Ishikawa (cell line): ENCODE measurements at regions not wholly inside any gene's neighbourhood (a gene's known extent, or its start where the extent isn't known, plus 50 kb on each side); places are given as distances from the start of the nearest gene placed in this dataset.

Experiments
- CEBPB ChIP-seq: IDR thresholded peaks from 2 replicates; pipeline ENCODE4 v1.6.1; 2012
- CREB1 ChIP-seq: IDR thresholded peaks from 2 replicates; pipeline ENCODE4 v1.6.1; 2012; ENCODE audit warnings: low read depth
- EGR1 ChIP-seq: IDR thresholded peaks from 2 replicates; pipeline ENCODE4 v1.6.1; 2012
- EP300 ChIP-seq: IDR thresholded peaks from 2 replicates; pipeline ENCODE4 v1.6.1; 2012; ENCODE audit warnings: borderline replicate concordance
- FOXM1 ChIP-seq: IDR thresholded peaks from 2 replicates; pipeline ENCODE4 v1.6.1; 2012; ENCODE audit warnings: low read depth, borderline replicate concordance
- NFIC ChIP-seq: IDR thresholded peaks from 2 replicates; pipeline ENCODE4 v1.6.1; 2012
- RAD21 ChIP-seq: IDR thresholded peaks from 2 replicates; pipeline ENCODE4 v1.6.1; 2012; ENCODE audit warnings: low read depth
- TAF1 ChIP-seq: IDR thresholded peaks from 2 replicates; pipeline ENCODE4 v1.6.1; 2012; ENCODE audit warnings: low read depth, mild to moderate bottlenecking
- TCF12 ChIP-seq: IDR thresholded peaks from 2 replicates; pipeline ENCODE4 v1.6.1; 2012; ENCODE audit warnings: low read depth
- TEAD4 ChIP-seq: IDR thresholded peaks from 2 replicates; pipeline ENCODE4 v1.6.1; 2012
- YY1 ChIP-seq: IDR thresholded peaks from 2 replicates; pipeline ENCODE4 v1.6.1; 2012; ENCODE audit warnings: low read depth
- ZBTB7A ChIP-seq: IDR thresholded peaks from 2 replicates; pipeline ENCODE4 v1.6.1; 2012; ENCODE audit warnings: low read depth
- TF ChIP-seq, protein P1 (sequence below): IDR thresholded peaks from 2 replicates; pipeline ENCODE4 v1.6.1; 2012
- TF ChIP-seq, protein P2 (sequence below): IDR thresholded peaks from 2 replicates; pipeline ENCODE4 v1.6.1; 2012
- TF ChIP-seq, protein P3 (sequence below): IDR thresholded peaks from 2 replicates; pipeline ENCODE4 v1.6.1; 2012; ENCODE audit warnings: low read depth, mild to moderate bottlenecking

DNA sequence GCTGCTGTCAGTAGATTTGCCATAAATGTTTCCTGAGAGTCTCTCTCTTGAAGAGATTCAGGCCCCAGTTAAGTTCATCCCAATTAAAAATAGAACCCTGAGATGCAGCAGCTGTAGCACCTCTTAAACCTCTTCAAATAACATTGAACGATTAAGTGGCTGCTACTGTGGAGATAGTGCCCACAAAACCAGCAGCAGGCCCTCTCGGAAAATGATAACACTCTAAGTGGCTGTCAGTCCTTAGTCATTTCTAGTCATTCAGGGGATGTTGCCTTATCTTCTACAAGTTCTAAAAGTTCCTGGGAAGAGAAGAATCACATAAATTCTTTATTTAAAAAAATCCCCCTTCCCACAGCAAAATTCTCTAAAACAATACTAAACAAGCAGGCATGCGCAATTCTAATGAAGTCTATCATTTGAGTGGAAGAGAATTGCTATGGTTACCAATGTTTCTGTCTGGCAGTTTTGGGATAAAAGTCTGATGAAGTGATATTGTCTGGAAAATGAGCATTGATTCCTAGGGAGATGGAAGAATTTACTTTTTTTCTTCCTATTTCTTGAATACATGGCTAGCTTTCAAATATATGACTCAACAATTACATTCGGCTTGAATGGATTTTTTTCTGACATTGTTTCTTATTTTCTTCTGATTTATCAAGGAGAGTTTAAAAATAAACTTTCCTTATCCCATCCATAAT is 131.9 kb downstream of the TRMT11 start:
- TF ChIP-seq, protein P1, sequence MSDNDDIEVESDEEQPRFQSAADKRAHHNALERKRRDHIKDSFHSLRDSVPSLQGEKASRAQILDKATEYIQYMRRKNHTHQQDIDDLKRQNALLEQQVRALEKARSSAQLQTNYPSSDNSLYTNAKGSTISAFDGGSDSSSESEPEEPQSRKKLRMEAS, result no peak
- TF ChIP-seq, protein P2, sequence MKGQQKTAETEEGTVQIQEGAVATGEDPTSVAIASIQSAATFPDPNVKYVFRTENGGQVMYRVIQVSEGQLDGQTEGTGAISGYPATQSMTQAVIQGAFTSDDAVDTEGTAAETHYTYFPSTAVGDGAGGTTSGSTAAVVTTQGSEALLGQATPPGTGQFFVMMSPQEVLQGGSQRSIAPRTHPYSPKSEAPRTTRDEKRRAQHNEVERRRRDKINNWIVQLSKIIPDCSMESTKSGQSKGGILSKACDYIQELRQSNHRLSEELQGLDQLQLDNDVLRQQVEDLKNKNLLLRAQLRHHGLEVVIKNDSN, result no peak
- TF ChIP-seq FOXM1 (no peak), EP300 (no peak), EGR1 (no peak), TCF12 (no peak), ZBTB7A (no peak), CREB1 (no peak), RAD21 (no peak), CEBPB (no peak)

DNA sequence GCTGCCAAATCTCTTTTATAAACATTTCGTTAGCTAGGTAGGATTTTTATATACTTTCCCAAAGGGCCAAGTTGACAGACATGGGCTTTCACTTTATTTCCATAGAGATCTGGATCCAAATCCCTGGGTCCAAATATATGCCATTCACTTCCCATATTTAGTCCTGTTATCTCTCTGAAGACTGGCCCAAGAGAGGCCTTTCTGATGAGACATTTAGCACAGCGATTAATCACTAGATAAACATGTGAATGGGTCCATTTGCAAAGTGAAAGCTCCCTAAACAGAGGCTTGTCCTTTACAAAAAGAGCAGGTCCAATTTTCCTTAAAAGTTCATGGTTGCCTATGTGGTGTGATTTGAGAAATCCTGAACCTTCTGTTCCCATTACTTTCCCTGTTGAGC is 132.6 kb downstream of the TRMT11 start:
- TF ChIP-seq, protein P3, sequence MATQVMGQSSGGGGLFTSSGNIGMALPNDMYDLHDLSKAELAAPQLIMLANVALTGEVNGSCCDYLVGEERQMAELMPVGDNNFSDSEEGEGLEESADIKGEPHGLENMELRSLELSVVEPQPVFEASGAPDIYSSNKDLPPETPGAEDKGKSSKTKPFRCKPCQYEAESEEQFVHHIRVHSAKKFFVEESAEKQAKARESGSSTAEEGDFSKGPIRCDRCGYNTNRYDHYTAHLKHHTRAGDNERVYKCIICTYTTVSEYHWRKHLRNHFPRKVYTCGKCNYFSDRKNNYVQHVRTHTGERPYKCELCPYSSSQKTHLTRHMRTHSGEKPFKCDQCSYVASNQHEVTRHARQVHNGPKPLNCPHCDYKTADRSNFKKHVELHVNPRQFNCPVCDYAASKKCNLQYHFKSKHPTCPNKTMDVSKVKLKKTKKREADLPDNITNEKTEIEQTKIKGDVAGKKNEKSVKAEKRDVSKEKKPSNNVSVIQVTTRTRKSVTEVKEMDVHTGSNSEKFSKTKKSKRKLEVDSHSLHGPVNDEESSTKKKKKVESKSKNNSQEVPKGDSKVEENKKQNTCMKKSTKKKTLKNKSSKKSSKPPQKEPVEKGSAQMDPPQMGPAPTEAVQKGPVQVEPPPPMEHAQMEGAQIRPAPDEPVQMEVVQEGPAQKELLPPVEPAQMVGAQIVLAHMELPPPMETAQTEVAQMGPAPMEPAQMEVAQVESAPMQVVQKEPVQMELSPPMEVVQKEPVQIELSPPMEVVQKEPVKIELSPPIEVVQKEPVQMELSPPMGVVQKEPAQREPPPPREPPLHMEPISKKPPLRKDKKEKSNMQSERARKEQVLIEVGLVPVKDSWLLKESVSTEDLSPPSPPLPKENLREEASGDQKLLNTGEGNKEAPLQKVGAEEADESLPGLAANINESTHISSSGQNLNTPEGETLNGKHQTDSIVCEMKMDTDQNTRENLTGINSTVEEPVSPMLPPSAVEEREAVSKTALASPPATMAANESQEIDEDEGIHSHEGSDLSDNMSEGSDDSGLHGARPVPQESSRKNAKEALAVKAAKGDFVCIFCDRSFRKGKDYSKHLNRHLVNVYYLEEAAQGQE, result no peak
- TF ChIP-seq, protein P1, result no peak
- TF ChIP-seq YY1, result no peak
- TF ChIP-seq NFIC, result no peak
- TF ChIP-seq TAF1, result no peak
- no peak for TF ChIP-seq CEBPB
- TF ChIP-seq FOXM1, result no peak

DNA sequence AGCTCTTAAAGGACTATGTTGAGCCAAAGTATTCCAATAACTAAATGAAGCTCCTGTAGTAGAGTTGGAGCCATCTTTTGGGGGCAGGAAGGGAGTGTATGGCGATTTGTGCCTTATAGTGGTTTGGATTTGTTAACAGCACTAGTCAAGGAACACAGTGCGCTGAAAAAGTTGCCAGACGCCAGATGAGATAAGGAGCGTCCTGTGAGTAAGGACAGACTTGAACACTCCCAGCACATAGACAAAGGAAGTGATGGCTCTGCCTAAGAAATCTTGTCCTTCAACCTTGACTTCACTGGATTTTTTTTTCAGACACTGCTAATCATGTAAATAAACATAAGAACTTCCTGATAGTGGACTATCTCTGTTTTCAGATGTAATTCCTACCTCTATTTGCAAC is 136.9 kb downstream of the TRMT11 start:
- TF ChIP-seq TCF12 (no peak), YY1 (no peak), NFIC (no peak), RAD21 (no peak), CREB1 (no peak), EP300 (no peak), ZBTB7A (no peak), EGR1 (no peak), CEBPB (no peak)
- TF ChIP-seq, protein P3, result no peak
- TF ChIP-seq, protein P2, result no peak
- TF ChIP-seq, protein P1, result no peak

DNA sequence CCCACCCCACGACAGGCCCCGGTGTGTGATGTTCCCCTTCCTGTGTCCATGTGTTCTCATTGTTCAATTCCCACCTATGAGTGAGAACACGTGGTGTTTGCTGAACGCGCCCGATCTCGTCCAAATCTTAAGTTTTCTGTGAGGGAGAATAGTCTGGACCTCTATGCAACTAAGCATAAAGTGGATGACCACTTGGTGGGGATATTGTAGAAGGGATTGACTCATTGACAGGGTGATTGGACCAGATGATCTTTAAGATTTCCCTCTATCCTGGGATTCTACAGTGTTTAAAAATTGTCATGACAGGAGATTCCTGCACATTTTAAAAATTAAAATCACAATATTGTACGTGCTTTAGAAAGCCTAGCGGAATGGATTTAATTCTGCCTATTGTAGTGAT is 141.3 kb downstream of the TRMT11 start:
- TF ChIP-seq RAD21 (0 out of 2 replicates have a peak, but pooled peaks have one; percentile 30), EGR1 (no peak), EP300 (no peak), TEAD4 (no peak), FOXM1 (no peak), NFIC (no peak), TAF1 (no peak)

DNA sequence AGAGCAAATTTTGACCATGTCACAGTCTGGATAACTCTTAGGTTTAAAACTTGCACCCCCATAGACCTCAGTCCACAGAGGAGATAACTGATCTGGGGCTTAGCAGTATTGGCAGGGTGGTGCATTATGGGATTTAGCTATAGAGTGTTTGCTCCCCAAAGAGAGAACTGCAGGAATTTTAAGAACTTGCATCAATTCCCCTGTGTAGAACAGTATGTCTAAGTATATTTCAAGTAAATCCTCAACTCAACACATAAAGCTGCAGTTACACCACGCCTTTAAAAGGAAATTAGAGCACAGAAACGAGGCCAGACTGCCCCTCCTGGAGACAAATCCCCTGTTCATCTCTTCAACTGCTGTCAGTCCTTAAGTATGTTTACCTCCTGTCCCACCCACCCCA is 144.9 kb downstream of the TRMT11 start:
- no peak for TF ChIP-seq EGR1
- no peak for TF ChIP-seq RAD21
- TF ChIP-seq FOXM1, result no peak
- no peak for TF ChIP-seq EP300
- TF ChIP-seq, protein P1, result no peak
- no peak for TF ChIP-seq ZBTB7A
- no peak for TF ChIP-seq YY1
- TF ChIP-seq CEBPB, result no peak
- no peak for TF ChIP-seq TEAD4
- no peak for TF ChIP-seq NFIC
- TF ChIP-seq, protein P2, result no peak
- TF ChIP-seq TAF1, result no peak
- TF ChIP-seq TCF12, result no peak
- TF ChIP-seq, protein P3, result no peak
